GM23338 (cell line): ENCODE measurements at regions not wholly inside any gene's neighbourhood (a gene's known extent, or its start where the extent isn't known, plus 50 kb on each side); places are given as distances from the start of the nearest gene placed in this dataset.

Experiments used
- ATAC-seq: fragments of 200-7000 bp; cut with Tn5 transposase; 3 replicates; pipeline ENCODE4 v1.9.1; 2020
- DNase-seq: peaks from one replicate; pipeline ENCODE4 v3.0.0-alpha.2; 2015; ENCODE audit warnings: low spot score
- H2AFZ ChIP-seq: fragments of 200-600 bp; sonication (generic); 2 replicates; pipeline ENCODE4 v1.8.0; 2016; ENCODE audit warnings: antibody characterized with exemption, mild to moderate bottlenecking, moderate library complexity
- H3F3A ChIP-seq: fragments of 200-600 bp; sonication (generic); replicated peaks from 2 replicates; pipeline ENCODE4 v1.8.0; 2017; ENCODE audit warnings: antibody characterized with exemption, mixed run types, low read depth
- H3K27ac ChIP-seq: fragments of 200-600 bp; sonication (generic); 2 replicates; pipeline ENCODE4 v1.6.1; 2016; ENCODE audit warnings: low read depth
- H3K27me3 ChIP-seq: fragments of 200-600 bp; sonication (generic); 2 replicates; pipeline ENCODE4 v1.8.0; 2016; ENCODE audit warnings: mild to moderate bottlenecking, mixed run types, moderate library complexity; ENCODE audit not compliant: insufficient read depth
- H3K36me3 ChIP-seq: fragments of 200-600 bp; sonication (generic); 2 replicates; pipeline ENCODE4 v1.8.0; 2016; ENCODE audit warnings: mild to moderate bottlenecking; ENCODE audit not compliant: insufficient read depth
- H3K4me1 ChIP-seq: fragments of 200-600 bp; sonication (generic); 2 replicates; pipeline ENCODE4 v1.8.0; 2016; ENCODE audit warnings: mild to moderate bottlenecking, moderate library complexity; ENCODE audit not compliant: insufficient read depth
- H3K4me2 ChIP-seq: fragments of 200-600 bp; sonication (generic); 2 replicates; pipeline ENCODE4 v1.7.1; 2017; ENCODE audit warnings: mixed run types
- H3K4me3 ChIP-seq: fragments of 200-600 bp; sonication (generic); 2 replicates; pipeline ENCODE4 v1.6.1; 2016; ENCODE audit warnings: mixed run types
- H3K79me2 ChIP-seq: fragments of 200-600 bp; sonication (generic); replicated peaks from 2 replicates; pipeline ENCODE4 v1.8.0; 2017; ENCODE audit warnings: mild to moderate bottlenecking; ENCODE audit not compliant: insufficient read depth
- H3K9me2 ChIP-seq: fragments of 200-600 bp; sonication (generic); 2 replicates; pipeline ENCODE4 v1.8.0; 2017; ENCODE audit not compliant: insufficient read depth
- H4K20me1 ChIP-seq: fragments of 200-600 bp; sonication (generic); replicated peaks from 2 replicates; pipeline ENCODE4 v1.8.0; 2017; ENCODE audit warnings: mild to moderate bottlenecking; ENCODE audit not compliant: insufficient read depth
- H3K27ac Mint-ChIP-seq: 2 replicates; pipeline ENCODE4 v1.8.0; 2020; ENCODE audit warnings: inconsistent platforms, mild to moderate bottlenecking, moderate library complexity, mixed read lengths
- H3K27me3 Mint-ChIP-seq: 3 replicates; pipeline ENCODE4 v1.8.0; 2022; ENCODE audit warnings: low read depth, mild to moderate bottlenecking, moderate library complexity, mixed read lengths, inconsistent platforms; ENCODE audit not compliant: insufficient read depth, poor library complexity
- H3K36me3 Mint-ChIP-seq: 3 replicates; pipeline ENCODE4 v1.8.0; 2021; ENCODE audit warnings: low read depth, mild to moderate bottlenecking, inconsistent platforms, moderate library complexity, mixed read lengths
- H3K4me1 Mint-ChIP-seq: 3 replicates; pipeline ENCODE4 v1.8.0; 2020; ENCODE audit warnings: mild to moderate bottlenecking, inconsistent platforms, mixed read lengths
- H3K4me3 Mint-ChIP-seq: 3 replicates; pipeline ENCODE4 v1.8.0; 2021; ENCODE audit warnings: moderate library complexity, mild to moderate bottlenecking, inconsistent platforms, mixed read lengths
- H3K9me3 Mint-ChIP-seq: 3 replicates; pipeline ENCODE4 v1.8.0; 2020; ENCODE audit warnings: moderate library complexity, mild to moderate bottlenecking, inconsistent platforms, mixed read lengths
- CREB1 ChIP-seq: fragments of 250-450 bp; sonication (Bioruptor Pico); IDR thresholded peaks from 2 replicates; pipeline ENCODE4 v1.5.0; 2020; ENCODE audit warnings: low read depth, mild to moderate bottlenecking, moderate library complexity
- EZH2 ChIP-seq: fragments of 200-600 bp; sonication (generic); IDR thresholded peaks from one replicate; pipeline ENCODE4 v1.8.0; 2017; ENCODE audit warnings: antibody characterized with exemption, mild to moderate bottlenecking, low read depth; ENCODE audit not compliant: unreplicated experiment
- JUNB ChIP-seq: IDR thresholded peaks from one replicate; pipeline ENCODE4 v1.6.1; 2016; ENCODE audit warnings: antibody characterized with exemption; ENCODE audit not compliant: unreplicated experiment
- NANOG ChIP-seq: IDR thresholded peaks from 2 replicates; pipeline ENCODE4 v1.6.1; 2016; ENCODE audit warnings: antibody characterized with exemption, borderline replicate concordance
- POLR2AphosphoS5 ChIP-seq: IDR thresholded peaks from 2 replicates; pipeline ENCODE4 v1.6.1; 2016; ENCODE audit warnings: antibody characterized with exemption, low read depth
- STAT1 ChIP-seq: IDR thresholded peaks from one replicate; pipeline ENCODE4 v1.6.1; 2016; ENCODE audit warnings: antibody characterized with exemption; ENCODE audit not compliant: unreplicated experiment
- ZNF114 ChIP-seq: fragments of 250-450 bp; sonication (Bioruptor Pico); IDR thresholded peaks from 2 replicates; pipeline ENCODE4 v1.5.0; 2020; ENCODE audit warnings: mild to moderate bottlenecking, moderate library complexity
- ZNF331 ChIP-seq: fragments of 250-450 bp; sonication (Bioruptor Pico); IDR thresholded peaks from 2 replicates; pipeline ENCODE4 v1.5.0; 2020; ENCODE audit warnings: low read depth, mild to moderate bottlenecking, moderate library complexity
- TF ChIP-seq, protein P1 (sequence below): IDR thresholded peaks from one replicate; pipeline ENCODE4 v1.6.1; 2018; ENCODE audit warnings: antibody characterized with exemption; ENCODE audit not compliant: unreplicated experiment
- TF ChIP-seq, protein P2 (sequence below): IDR thresholded peaks from 2 replicates; pipeline ENCODE4 v1.6.1; 2016; ENCODE audit warnings: antibody characterized with exemption
- TF ChIP-seq, protein P3 (sequence below): fragments of 250-450 bp; sonication (Bioruptor Pico); IDR thresholded peaks from 2 replicates; pipeline ENCODE4 v1.5.0; 2020; ENCODE audit warnings: mild to moderate bottlenecking, moderate library complexity

DNA sequence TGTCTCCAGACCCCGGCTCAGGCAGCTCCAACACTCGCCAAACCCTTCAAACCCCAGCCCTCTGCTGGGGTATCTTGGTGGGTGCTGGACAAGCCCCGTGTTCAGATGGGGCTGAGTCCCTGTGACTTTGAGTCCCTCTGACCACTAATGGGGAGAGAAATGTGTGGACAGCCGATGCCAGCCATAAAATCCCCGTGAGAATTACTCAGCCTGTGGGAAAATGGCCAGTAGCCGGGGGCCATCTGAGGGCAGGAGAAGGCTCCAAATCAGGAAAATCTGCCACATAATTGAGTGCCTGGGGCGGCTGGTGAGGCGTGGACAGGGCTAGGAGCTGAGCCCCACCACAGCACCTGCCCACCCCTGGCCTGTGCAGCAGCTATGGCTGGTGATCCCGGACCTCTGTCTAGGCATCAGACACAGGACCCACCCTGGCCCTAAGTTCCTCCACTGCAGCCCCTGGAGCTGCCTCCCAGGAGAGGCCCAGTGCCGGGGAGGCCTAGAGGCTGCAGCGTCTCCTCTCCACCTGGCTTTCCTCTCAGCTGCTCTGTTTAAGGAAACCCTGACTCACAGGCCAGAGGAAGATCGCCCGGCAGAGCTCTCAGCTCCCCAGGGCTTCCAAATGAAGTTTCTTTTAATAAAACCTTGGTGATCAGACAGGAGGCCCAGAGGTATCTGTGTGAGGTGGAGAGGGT, 53.7 kb upstream of the SLCO4A1 start (continued):
- TF ChIP-seq ZNF114 (CRISPR knock-in tag) (no peak), STAT1 (no peak), POLR2AphosphoS5 (no peak), CREB1 (CRISPR knock-in tag) (no peak), EZH2 (no peak), NANOG (no peak)
- TF ChIP-seq, protein P1, sequence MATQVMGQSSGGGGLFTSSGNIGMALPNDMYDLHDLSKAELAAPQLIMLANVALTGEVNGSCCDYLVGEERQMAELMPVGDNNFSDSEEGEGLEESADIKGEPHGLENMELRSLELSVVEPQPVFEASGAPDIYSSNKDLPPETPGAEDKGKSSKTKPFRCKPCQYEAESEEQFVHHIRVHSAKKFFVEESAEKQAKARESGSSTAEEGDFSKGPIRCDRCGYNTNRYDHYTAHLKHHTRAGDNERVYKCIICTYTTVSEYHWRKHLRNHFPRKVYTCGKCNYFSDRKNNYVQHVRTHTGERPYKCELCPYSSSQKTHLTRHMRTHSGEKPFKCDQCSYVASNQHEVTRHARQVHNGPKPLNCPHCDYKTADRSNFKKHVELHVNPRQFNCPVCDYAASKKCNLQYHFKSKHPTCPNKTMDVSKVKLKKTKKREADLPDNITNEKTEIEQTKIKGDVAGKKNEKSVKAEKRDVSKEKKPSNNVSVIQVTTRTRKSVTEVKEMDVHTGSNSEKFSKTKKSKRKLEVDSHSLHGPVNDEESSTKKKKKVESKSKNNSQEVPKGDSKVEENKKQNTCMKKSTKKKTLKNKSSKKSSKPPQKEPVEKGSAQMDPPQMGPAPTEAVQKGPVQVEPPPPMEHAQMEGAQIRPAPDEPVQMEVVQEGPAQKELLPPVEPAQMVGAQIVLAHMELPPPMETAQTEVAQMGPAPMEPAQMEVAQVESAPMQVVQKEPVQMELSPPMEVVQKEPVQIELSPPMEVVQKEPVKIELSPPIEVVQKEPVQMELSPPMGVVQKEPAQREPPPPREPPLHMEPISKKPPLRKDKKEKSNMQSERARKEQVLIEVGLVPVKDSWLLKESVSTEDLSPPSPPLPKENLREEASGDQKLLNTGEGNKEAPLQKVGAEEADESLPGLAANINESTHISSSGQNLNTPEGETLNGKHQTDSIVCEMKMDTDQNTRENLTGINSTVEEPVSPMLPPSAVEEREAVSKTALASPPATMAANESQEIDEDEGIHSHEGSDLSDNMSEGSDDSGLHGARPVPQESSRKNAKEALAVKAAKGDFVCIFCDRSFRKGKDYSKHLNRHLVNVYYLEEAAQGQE, result no peak

DNA sequence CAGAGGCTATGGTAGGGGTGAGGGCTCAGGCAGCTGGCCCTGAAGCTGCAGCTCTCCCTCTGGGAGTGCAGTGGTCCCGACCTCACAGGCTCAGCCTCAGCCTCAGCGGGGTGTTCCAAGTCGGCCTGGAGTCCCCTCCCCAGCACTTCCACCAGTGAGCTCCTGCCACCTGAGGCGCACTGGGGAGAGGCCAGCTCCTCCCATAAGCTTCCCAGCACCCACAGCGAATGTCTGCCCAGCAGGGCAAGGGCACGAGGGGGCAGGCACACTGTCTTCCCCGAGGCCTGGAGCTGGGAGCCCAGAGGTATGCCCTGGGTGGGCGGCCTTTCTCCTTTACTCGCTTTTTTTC, 53.2 kb upstream of the SLCO4A1 start:
- Histone ChIP-seq H3K27ac (no peak overlapping the region), H3K4me2 (no peak overlapping the region), H4K20me1 (no peaks in the 10 kb centered on the region), H2AFZ (no peak overlapping the region), H3F3A (no peaks in the 10 kb centered on the region), H3K27me3 (no peaks in the 10 kb centered on the region), H3K36me3 (no peaks in the 10 kb centered on the region), H3K4me1 (no peaks in the 10 kb centered on the region), H3K79me2 (no peaks in the 10 kb centered on the region), H3K4me3 (no peak overlapping the region), H3K9me2 (no peaks in the 10 kb centered on the region)
- DNase-seq (no peak), ATAC-seq (peak; percentile 24; the same call in 2 of the 3 replicates)
- Mint-ChIP-seq H3K27ac (no peak overlapping the region), H3K27me3 (peaks cover 14% of the 10 kb centered on the region), H3K9me3 (no peaks in the 10 kb centered on the region), H3K36me3 (no peaks in the 10 kb centered on the region), H3K4me1 (no peaks in the 10 kb centered on the region), H3K4me3 (no peak overlapping the region)
- no peak for TF ChIP-seq NANOG
- TF ChIP-seq ZNF331 (CRISPR knock-in tag), result no peak
- TF ChIP-seq, protein P2, sequence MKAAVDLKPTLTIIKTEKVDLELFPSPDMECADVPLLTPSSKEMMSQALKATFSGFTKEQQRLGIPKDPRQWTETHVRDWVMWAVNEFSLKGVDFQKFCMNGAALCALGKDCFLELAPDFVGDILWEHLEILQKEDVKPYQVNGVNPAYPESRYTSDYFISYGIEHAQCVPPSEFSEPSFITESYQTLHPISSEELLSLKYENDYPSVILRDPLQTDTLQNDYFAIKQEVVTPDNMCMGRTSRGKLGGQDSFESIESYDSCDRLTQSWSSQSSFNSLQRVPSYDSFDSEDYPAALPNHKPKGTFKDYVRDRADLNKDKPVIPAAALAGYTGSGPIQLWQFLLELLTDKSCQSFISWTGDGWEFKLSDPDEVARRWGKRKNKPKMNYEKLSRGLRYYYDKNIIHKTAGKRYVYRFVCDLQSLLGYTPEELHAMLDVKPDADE, result no peak
- TF ChIP-seq JUNB, result no peak
- TF ChIP-seq, protein P3, sequence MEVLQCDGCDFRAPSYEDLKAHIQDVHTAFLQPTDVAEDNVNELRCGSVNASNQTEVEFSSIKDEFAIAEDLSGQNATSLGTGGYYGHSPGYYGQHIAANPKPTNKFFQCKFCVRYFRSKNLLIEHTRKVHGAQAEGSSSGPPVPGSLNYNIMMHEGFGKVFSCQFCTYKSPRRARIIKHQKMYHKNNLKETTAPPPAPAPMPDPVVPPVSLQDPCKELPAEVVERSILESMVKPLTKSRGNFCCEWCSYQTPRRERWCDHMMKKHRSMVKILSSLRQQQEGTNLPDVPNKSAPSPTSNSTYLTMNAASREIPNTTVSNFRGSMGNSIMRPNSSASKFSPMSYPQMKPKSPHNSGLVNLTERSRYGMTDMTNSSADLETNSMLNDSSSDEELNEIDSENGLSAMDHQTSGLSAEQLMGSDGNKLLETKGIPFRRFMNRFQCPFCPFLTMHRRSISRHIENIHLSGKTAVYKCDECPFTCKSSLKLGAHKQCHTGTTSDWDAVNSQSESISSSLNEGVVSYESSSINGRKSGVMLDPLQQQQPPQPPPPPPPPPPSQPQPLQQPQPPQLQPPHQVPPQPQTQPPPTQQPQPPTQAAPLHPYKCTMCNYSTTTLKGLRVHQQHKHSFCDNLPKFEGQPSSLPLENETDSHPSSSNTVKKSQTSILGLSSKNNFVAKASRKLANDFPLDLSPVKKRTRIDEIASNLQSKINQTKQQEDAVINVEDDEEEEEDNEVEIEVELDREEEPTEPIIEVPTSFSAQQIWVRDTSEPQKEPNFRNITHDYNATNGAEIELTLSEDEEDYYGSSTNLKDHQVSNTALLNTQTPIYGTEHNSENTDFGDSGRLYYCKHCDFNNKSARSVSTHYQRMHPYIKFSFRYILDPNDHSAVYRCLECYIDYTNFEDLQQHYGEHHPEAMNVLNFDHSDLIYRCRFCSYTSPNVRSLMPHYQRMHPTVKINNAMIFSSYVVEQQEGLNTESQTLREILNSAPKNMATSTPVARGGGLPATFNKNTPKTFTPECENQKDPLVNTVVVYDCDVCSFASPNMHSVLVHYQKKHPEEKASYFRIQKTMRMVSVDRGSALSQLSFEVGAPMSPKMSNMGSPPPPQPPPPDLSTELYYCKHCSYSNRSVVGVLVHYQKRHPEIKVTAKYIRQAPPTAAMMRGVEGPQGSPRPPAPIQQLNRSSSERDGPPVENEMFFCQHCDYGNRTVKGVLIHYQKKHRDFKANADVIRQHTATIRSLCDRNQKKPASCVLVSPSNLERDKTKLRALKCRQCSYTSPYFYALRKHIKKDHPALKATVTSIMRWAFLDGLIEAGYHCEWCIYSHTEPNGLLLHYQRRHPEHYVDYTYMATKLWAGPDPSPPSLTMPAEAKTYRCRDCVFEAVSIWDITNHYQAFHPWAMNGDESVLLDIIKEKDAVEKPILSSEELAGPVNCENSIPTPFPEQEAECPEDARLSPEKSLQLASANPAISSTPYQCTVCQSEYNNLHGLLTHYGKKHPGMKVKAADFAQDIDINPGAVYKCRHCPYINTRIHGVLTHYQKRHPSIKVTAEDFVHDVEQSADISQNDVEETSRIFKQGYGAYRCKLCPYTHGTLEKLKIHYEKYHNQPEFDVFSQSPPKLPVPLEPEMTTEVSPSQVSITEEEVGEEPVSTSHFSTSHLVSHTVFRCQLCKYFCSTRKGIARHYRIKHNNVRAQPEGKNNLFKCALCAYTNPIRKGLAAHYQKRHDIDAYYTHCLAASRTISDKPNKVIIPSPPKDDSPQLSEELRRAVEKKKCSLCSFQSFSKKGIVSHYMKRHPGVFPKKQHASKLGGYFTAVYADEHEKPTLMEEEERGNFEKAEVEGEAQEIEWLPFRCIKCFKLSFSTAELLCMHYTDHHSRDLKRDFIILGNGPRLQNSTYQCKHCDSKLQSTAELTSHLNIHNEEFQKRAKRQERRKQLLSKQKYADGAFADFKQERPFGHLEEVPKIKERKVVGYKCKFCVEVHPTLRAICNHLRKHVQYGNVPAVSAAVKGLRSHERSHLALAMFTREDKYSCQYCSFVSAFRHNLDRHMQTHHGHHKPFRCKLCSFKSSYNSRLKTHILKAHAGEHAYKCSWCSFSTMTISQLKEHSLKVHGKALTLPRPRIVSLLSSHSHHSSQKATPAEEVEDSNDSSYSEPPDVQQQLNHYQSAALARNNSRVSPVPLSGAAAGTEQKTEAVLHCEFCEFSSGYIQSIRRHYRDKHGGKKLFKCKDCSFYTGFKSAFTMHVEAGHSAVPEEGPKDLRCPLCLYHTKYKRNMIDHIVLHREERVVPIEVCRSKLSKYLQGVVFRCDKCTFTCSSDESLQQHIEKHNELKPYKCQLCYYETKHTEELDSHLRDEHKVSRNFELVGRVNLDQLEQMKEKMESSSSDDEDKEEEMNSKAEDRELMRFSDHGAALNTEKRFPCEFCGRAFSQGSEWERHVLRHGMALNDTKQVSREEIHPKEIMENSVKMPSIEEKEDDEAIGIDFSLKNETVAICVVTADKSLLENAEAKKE (CRISPR knock-in tag), result no peak
- TF ChIP-seq ZNF114 (CRISPR knock-in tag), result no peak
- no peak for TF ChIP-seq STAT1
- no peak for TF ChIP-seq CREB1 (CRISPR knock-in tag)
